NCI-H1417 (cell line): ENCODE measurements at regions not wholly inside any gene's neighbourhood (a gene's known extent, or its start where the extent isn't known, plus 50 kb on each side); places are given as distances from the start of the nearest gene placed in this dataset.
A peak's percentile ranks its signal among the peaks of the same experiment; 100 is the strongest.

Source experiments
- DNase-seq, 3 experiments: peaks; one replicate each; lab custom pipeline; 2025; lab: John Stamatoyannopoulos, UW

GRCh38 chr4:123573866-123574508 is 177.4 kb downstream of the SPRY1 start:
- no peak for DNase-seq

- DNase-seq, result no peak
These were observed 178.7 kb downstream of the SPRY1 start for GRCh38 chr4:123575291-123575690.

- no peak for DNase-seq
These were observed 180.8 kb downstream of the SPRY1 start for GRCh38 chr4:123577225-123577906.

GRCh38 chr4:123578276-123579029 is 181.9 kb downstream of the SPRY1 start:
- DNase-seq, result no peak

GRCh38 chr4:123579961-123580360 is 183.4 kb downstream of the SPRY1 start:
- no peak for DNase-seq

- DNase-seq, result no peak
These were observed 184.5 kb downstream of the SPRY1 start for GRCh38 chr4:123580981-123581664.

GRCh38 chr4:123581802-123582201 is 185.2 kb downstream of the SPRY1 start:
- DNase-seq, result no peak

GRCh38 chr4:123583043-123583442 is 186.4 kb downstream of the SPRY1 start:
- no peak for DNase-seq

- no peak for DNase-seq
These were observed 188.5 kb downstream of the SPRY1 start for GRCh38 chr4:123585111-123585510.

- peak in 2 of 3 experiments; percentile 77 to 93 for DNase-seq
These were observed 191.4 kb downstream of the SPRY1 start for GRCh38 chr4:123587983-123588494.

GRCh38 chr4:123588631-123589241 is 192.1 kb downstream of the SPRY1 start:
- no peak for DNase-seq

- no peak for DNase-seq
These were observed 192.7 kb downstream of the SPRY1 start for GRCh38 chr4:123589301-123589700.

- DNase-seq, result no peak
These were observed 195.3 kb downstream of the SPRY1 start for GRCh38 chr4:123591875-123592274.

- no peak for DNase-seq
These were observed 197.1 kb downstream of the SPRY1 start for GRCh38 chr4:123593655-123594054.

- DNase-seq, result no peak
These were observed 200.2 kb downstream of the SPRY1 start for GRCh38 chr4:123596805-123597204.

GRCh38 chr4:123597586-123597985 is 201.0 kb downstream of the SPRY1 start:
- DNase-seq, result no peak

- DNase-seq, result no peak
These were observed 201.7 kb downstream of the SPRY1 start for GRCh38 chr4:123598331-123598730.

- DNase-seq, result no peak
These were observed 202.7 kb downstream of the SPRY1 start for GRCh38 chr4:123599061-123599919.

- DNase-seq, result peak in 2 of 3 experiments; percentile 3 to 36
These were observed 203.6 kb downstream of the SPRY1 start for GRCh38 chr4:123599920-123600810.
